ENCODE measurements at regions not wholly inside any gene's neighbourhood (a gene's known extent, or its start where the extent isn't known, plus 50 kb on each side); places are given as distances from the start of the nearest gene placed in this dataset.

DNA sequence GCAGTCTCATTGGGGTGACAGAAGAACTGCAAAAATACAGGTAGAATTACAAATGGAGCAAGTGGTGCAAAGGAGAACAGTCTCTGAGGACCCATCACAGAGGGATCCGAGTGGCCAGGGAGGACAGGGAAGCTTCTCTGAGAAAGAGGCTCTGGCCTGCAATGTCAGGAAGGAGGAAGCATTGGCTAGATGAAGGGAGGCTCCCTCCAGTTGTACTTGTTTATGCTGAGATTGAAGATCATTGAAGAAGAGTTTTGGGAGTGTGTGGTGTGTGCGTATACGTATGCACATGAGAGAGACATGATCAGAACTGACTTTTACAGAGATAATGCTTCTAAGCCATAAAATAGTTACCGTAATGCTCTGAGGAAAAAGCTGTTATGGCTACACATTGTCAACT lies 274.7 kb upstream of the FZD8 start:
- peaks cover 0 to 2% (median 0%) of the 10 kb centered on the region in 5 experiments for H3K27me3 ChIP-seq (replicated peaks in 2 of 5; ENCODE audit: control insufficient read depth in 4 of 5, insufficient read depth in 5 of 5, low read length in 4 of 5)
- H3K4me3 ChIP-seq (ENCODE audit: control insufficient read depth in 1 of 7, extremely low read depth in 1 of 7, insufficient read depth in 4 of 7, low read depth in 2 of 7, low read length in 6 of 7): no peak overlapping the region
- CTCF ChIA-PET: no interaction called here
- no peaks in the 10 kb centered on the region for H3K36me3 ChIP-seq (ENCODE audit: control insufficient read depth in 4 of 4, insufficient read depth in 4 of 4, low read length in 3 of 4)
- no peak for DNase-seq
- H3K4me1 ChIP-seq (ENCODE audit: control extremely low read depth in 1 of 4, control insufficient read depth in 4 of 4, insufficient read depth in 4 of 4, low read length in 3 of 4): no peaks in the 10 kb centered on the region
- H3K27ac ChIP-seq (ENCODE audit: insufficient read depth in 1 of 2, low read depth in 1 of 2, low read length in 2 of 2, poor library complexity in 1 of 2, severe bottlenecking in 2 of 2): no peak overlapping the region
- POLR2A ChIA-PET: no interaction called here
- H3K9me3 ChIP-seq (ENCODE audit: control extremely low read depth in 1 of 5, control insufficient read depth in 4 of 5, insufficient read depth in 2 of 5, low read depth in 1 of 5, low read length in 4 of 5): no peaks in the 10 kb centered on the region
- 93% methylated on average over 1 of the region's 4 CpGs for WGBS (ENCODE audit: insufficient coverage)

DNA sequence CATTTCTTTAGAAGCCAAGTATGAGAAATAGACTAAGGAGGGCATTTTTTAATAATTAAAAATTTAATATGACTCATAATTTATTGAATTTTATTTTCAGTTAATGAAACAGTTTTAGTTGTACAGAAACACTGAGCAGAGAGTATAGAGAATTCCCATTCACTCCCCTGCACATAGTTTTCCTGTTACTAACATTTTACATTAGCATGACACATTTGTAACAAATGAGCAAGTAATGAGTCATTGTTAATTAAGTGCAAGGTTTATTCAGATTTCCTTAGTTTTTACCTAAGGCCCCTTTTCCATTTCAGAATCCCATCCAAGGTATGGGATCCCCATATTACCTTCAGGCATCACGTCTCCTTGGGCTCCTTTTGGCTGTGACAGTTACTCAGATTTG lies 271.5 kb upstream of the FZD8 start:
- Histone ChIP-seq H3K36me3 (ENCODE audit: control insufficient read depth in 4 of 4, insufficient read depth in 4 of 4, low read length in 3 of 4) (no peaks in the 10 kb centered on the region), H3K4me1 (ENCODE audit: control extremely low read depth in 1 of 4, control insufficient read depth in 4 of 4, insufficient read depth in 4 of 4, low read length in 3 of 4) (no peaks in the 10 kb centered on the region), H3K27me3 (replicated peaks in 2 of 5; ENCODE audit: control insufficient read depth in 4 of 5, insufficient read depth in 5 of 5, low read length in 4 of 5) (peaks cover 0 to 2% (median 0%) of the 10 kb centered on the region in 5 experiments), H3K27ac (ENCODE audit: insufficient read depth in 1 of 2, low read depth in 1 of 2, low read length in 2 of 2, poor library complexity in 1 of 2, severe bottlenecking in 2 of 2) (no peak overlapping the region), H3K9me3 (ENCODE audit: control extremely low read depth in 1 of 5, control insufficient read depth in 4 of 5, insufficient read depth in 2 of 5, low read depth in 1 of 5, low read length in 4 of 5) (no peaks in the 10 kb centered on the region), H3K4me3 (ENCODE audit: control insufficient read depth in 1 of 7, extremely low read depth in 1 of 7, insufficient read depth in 4 of 7, low read depth in 2 of 7, low read length in 6 of 7) (no peak overlapping the region)
- ChIA-PET CTCF (no interaction called here), POLR2A (no interaction called here)
- DNase-seq: no peak
- WGBS (ENCODE audit: insufficient coverage): no CpG with 5 or more reads among the region's 1 CpG

DNA sequence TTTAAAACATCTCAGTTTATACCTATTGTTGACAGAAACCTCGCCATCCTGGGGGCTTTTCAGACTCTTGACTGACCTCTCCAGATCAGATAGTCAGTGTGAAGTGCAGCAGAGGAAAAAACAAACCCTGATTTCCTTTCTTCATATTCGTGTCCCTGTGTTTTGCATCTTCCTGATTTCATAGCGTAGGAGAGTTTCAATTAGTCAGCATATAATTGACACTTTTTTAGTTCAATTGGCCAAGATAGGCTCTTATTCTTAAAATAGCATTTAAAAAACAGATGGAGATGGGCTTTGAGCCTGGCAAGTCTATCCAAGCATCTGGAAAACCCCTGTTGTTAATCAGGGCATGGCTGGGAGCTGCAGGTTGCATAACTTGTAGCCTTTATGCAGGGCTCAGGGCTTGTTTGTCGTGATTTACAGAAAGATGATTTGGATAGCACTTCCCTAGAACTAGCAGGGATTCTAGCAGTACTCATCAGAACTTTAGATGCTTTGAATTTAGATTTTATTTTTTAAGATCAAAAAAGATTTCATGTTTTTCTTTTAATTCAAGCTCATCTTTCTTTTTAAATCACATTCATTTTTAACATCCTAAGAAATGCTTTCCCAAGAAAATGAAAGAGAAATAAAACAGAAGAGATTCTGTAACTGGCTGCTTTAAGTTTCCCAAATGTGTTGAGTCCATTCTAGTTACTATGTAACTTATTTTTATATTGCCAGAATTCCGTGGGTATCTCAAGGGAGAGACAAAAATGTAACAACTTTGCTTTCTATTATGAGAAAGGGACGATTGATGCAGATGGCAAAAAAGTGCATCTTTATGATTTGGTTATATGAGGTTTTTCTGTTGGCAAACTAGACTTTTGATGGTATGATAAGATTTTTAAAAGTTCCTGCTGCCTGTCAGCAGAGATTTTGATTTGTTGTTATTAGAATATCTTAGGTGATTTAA lies 270.8 kb upstream of the FZD8 start:
- no peaks in the 10 kb centered on the region for H3K9me3 ChIP-seq (ENCODE audit: control extremely low read depth in 1 of 5, control insufficient read depth in 4 of 5, insufficient read depth in 2 of 5, low read depth in 1 of 5, low read length in 4 of 5)
- H3K27me3 ChIP-seq (replicated peaks in 2 of 5; ENCODE audit: control insufficient read depth in 4 of 5, insufficient read depth in 5 of 5, low read length in 4 of 5): peaks cover 0 to 2% (median 0%) of the 10 kb centered on the region in 5 experiments
- H3K27ac ChIP-seq (ENCODE audit: insufficient read depth in 1 of 2, low read depth in 1 of 2, low read length in 2 of 2, poor library complexity in 1 of 2, severe bottlenecking in 2 of 2): no peak overlapping the region
- ChIA-PET POLR2A (no interaction called here), CTCF (no interaction called here)
- H3K4me3 ChIP-seq (ENCODE audit: control insufficient read depth in 1 of 7, extremely low read depth in 1 of 7, insufficient read depth in 4 of 7, low read depth in 2 of 7, low read length in 6 of 7): no peak overlapping the region
- DNase-seq: no peak
- no peaks in the 10 kb centered on the region for H3K36me3 ChIP-seq (ENCODE audit: control insufficient read depth in 4 of 4, insufficient read depth in 4 of 4, low read length in 3 of 4)
- no peaks in the 10 kb centered on the region for H3K4me1 ChIP-seq (ENCODE audit: control extremely low read depth in 1 of 4, control insufficient read depth in 4 of 4, insufficient read depth in 4 of 4, low read length in 3 of 4)
- 66% methylated on average over 2 of the region's 6 CpGs for WGBS (ENCODE audit: insufficient coverage)

DNA sequence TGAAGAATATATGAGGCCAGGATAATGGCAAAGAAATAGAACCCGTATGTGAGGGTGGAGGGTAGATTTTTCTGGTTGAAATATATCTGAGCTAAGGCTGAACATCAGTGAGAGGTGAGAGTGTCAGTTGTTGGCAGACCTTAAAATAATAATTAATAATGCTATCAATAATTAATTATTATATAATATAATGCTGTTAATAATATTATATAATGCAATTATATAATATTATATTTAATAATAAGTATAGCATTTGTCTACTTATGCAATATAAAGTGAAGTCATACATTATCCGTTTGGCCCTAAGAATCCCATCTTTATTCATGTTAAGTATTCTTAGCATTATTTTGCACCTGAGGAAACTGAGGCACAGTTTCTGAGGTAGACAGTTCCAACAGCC lies 269.9 kb upstream of the FZD8 start:
- POLR2A ChIA-PET: no interaction called here
- Histone ChIP-seq H3K27me3 (replicated peaks in 2 of 5; ENCODE audit: control insufficient read depth in 4 of 5, insufficient read depth in 5 of 5, low read length in 4 of 5) (peaks cover 0 to 2% (median 0%) of the 10 kb centered on the region in 5 experiments), H3K4me3 (ENCODE audit: control insufficient read depth in 1 of 7, extremely low read depth in 1 of 7, insufficient read depth in 4 of 7, low read depth in 2 of 7, low read length in 6 of 7) (no peak overlapping the region), H3K36me3 (ENCODE audit: control insufficient read depth in 4 of 4, insufficient read depth in 4 of 4, low read length in 3 of 4) (no peaks in the 10 kb centered on the region), H3K4me1 (ENCODE audit: control extremely low read depth in 1 of 4, control insufficient read depth in 4 of 4, insufficient read depth in 4 of 4, low read length in 3 of 4) (no peaks in the 10 kb centered on the region), H3K27ac (ENCODE audit: insufficient read depth in 1 of 2, low read depth in 1 of 2, low read length in 2 of 2, poor library complexity in 1 of 2, severe bottlenecking in 2 of 2) (no peak overlapping the region), H3K9me3 (ENCODE audit: control extremely low read depth in 1 of 5, control insufficient read depth in 4 of 5, insufficient read depth in 2 of 5, low read depth in 1 of 5, low read length in 4 of 5) (no peaks in the 10 kb centered on the region)
- CTCF ChIA-PET: no interaction called here
- WGBS (ENCODE audit: insufficient coverage): 100% methylated on average over 1 of the region's 2 CpGs
- no peak for DNase-seq

DNA sequence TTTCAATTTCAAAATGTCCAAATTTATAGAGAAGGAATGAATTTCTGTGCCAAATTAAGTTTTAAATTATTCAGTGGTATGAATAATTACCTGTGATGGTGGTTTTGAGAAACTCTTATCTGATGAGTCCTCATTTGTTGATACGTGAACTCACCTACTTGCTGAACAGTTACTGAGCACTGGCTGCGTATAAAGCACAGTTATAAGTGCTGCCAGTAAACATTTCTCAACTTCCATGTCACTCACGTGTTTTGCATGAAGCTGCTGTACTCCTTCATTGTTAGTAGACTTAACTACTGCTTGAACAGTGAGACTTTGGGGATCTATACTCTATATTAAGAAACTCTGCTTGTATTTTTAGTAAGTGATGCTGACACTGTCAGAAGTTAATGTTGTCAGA lies 269.1 kb upstream of the FZD8 start:
- peaks cover 0 to 2% (median 0%) of the 10 kb centered on the region in 5 experiments for H3K27me3 ChIP-seq (replicated peaks in 2 of 5; ENCODE audit: control insufficient read depth in 4 of 5, insufficient read depth in 5 of 5, low read length in 4 of 5)
- no peak overlapping the region for H3K4me3 ChIP-seq (ENCODE audit: control insufficient read depth in 1 of 7, extremely low read depth in 1 of 7, insufficient read depth in 4 of 7, low read depth in 2 of 7, low read length in 6 of 7)
- no peak for DNase-seq
- no peaks in the 10 kb centered on the region for H3K9me3 ChIP-seq (ENCODE audit: control extremely low read depth in 1 of 5, control insufficient read depth in 4 of 5, insufficient read depth in 2 of 5, low read depth in 1 of 5, low read length in 4 of 5)
- 86% methylated on average over 2 of the region's 3 CpGs for WGBS (ENCODE audit: insufficient coverage)
- ChIA-PET POLR2A (no interaction called here), CTCF (no interaction called here)
- no peaks in the 10 kb centered on the region for H3K4me1 ChIP-seq (ENCODE audit: control extremely low read depth in 1 of 4, control insufficient read depth in 4 of 4, insufficient read depth in 4 of 4, low read length in 3 of 4)
- H3K27ac ChIP-seq (ENCODE audit: insufficient read depth in 1 of 2, low read depth in 1 of 2, low read length in 2 of 2, poor library complexity in 1 of 2, severe bottlenecking in 2 of 2): no peak overlapping the region
- no peaks in the 10 kb centered on the region for H3K36me3 ChIP-seq (ENCODE audit: control insufficient read depth in 4 of 4, insufficient read depth in 4 of 4, low read length in 3 of 4)

DNA sequence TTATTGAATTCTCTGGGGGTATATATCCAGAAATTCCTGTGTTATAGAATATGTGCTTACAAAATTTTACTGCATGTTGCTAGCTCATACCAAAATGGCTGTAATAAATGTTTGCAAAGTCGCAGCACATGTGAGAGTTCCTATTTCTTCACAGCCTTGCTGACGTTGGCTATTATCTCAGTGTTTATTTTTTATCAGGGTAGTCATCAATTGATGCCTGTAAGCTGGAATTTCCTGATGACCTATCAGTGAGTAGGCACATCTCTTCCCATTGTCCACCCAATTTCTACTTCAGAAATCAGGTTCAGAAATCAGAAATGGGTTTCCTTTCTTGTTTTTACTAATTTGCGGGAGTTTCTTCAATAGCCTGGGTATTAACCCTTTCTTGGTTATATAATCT lies 268.1 kb upstream of the FZD8 start:
- Histone ChIP-seq H3K27ac (ENCODE audit: insufficient read depth in 1 of 2, low read depth in 1 of 2, low read length in 2 of 2, poor library complexity in 1 of 2, severe bottlenecking in 2 of 2) (no peak overlapping the region), H3K27me3 (replicated peaks in 2 of 5; ENCODE audit: control insufficient read depth in 4 of 5, insufficient read depth in 5 of 5, low read length in 4 of 5) (peaks cover 0 to 2% (median 0%) of the 10 kb centered on the region in 5 experiments), H3K36me3 (ENCODE audit: control insufficient read depth in 4 of 4, insufficient read depth in 4 of 4, low read length in 3 of 4) (no peaks in the 10 kb centered on the region), H3K4me3 (ENCODE audit: control insufficient read depth in 1 of 7, extremely low read depth in 1 of 7, insufficient read depth in 4 of 7, low read depth in 2 of 7, low read length in 6 of 7) (no peak overlapping the region), H3K4me1 (ENCODE audit: control extremely low read depth in 1 of 4, control insufficient read depth in 4 of 4, insufficient read depth in 4 of 4, low read length in 3 of 4) (no peaks in the 10 kb centered on the region), H3K9me3 (ENCODE audit: control extremely low read depth in 1 of 5, control insufficient read depth in 4 of 5, insufficient read depth in 2 of 5, low read depth in 1 of 5, low read length in 4 of 5) (no peaks in the 10 kb centered on the region)
- POLR2A ChIA-PET: no interaction called here
- WGBS (ENCODE audit: insufficient coverage): 83% methylated on average over 1 of the region's 3 CpGs
- DNase-seq: no peak
- CTCF ChIA-PET: no interaction called here

DNA sequence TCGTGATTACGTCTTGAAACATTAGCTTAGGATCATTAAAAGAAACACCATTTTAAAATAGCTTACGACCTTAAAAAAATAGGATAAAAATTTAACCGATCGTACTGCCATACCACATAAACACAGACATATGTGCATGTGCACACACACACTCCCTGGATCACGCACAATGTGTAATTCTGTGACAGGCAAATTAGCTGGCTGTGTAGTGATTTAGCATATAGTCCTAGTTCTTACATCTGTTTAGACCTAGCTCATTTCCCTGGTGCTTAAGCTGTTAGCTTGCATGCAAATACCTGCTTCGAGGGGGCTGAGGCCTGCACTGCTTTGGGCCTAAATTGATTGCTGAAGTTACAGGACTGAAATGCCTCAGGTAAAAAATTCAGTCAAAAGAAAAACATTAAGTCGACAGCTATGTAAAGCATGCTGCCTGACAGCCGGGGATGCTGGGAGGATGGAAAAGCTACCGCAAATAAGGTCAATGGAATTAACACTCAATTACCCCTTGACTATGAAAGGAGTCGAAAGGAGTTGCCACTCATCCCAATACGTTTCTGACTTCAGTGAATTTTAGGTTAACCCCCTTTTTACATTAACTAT lies 267.1 kb upstream of the FZD8 start:
- H3K4me1 ChIP-seq (ENCODE audit: control extremely low read depth in 1 of 4, control insufficient read depth in 4 of 4, insufficient read depth in 4 of 4, low read length in 3 of 4): no peaks in the 10 kb centered on the region
- H3K9me3 ChIP-seq (ENCODE audit: control extremely low read depth in 1 of 5, control insufficient read depth in 4 of 5, insufficient read depth in 2 of 5, low read depth in 1 of 5, low read length in 4 of 5): no peaks in the 10 kb centered on the region
- POLR2A ChIA-PET: no interaction called here
- 88% methylated on average over 9 of the region's 12 CpGs for whole genome bisulfite sequencing (ENCODE audit: insufficient coverage)
- peaks cover 0 to 2% (median 0%) of the 10 kb centered on the region in 5 experiments for H3K27me3 ChIP-seq (replicated peaks in 2 of 5; ENCODE audit: control insufficient read depth in 4 of 5, insufficient read depth in 5 of 5, low read length in 4 of 5)
- no peak overlapping the region for H3K27ac ChIP-seq (ENCODE audit: insufficient read depth in 1 of 2, low read depth in 1 of 2, low read length in 2 of 2, poor library complexity in 1 of 2, severe bottlenecking in 2 of 2)
- CTCF ChIA-PET: no interaction called here
- no peak for DNase-seq
- H3K36me3 ChIP-seq (ENCODE audit: control insufficient read depth in 4 of 4, insufficient read depth in 4 of 4, low read length in 3 of 4): no peaks in the 10 kb centered on the region
- no peak overlapping the region for H3K4me3 ChIP-seq (ENCODE audit: control insufficient read depth in 1 of 7, extremely low read depth in 1 of 7, insufficient read depth in 4 of 7, low read depth in 2 of 7, low read length in 6 of 7)
